CD4-positive, CD25-positive, alpha-beta regulatory T cell (primary cell): ENCODE measurements at regions not wholly inside any gene's neighbourhood (a gene's known extent, or its start where the extent isn't known, plus 50 kb on each side); places are given as distances from the start of the nearest gene placed in this dataset.
"Not testable (repeated sequence)": the region's sequence is repeated elsewhere in the genome, so short reads cannot be mapped to it uniquely, and the experiment has no call there.

ENCODE experiments used
- ATAC-seq, 2 donors: fragments of 150-1000 bp; cut with Tn5 transposase; one replicate each; pipeline ENCODE4 v1.10.0; 2021; ENCODE audit warnings: low read depth in 2 of 2, moderate number of reproducible peaks in 2 of 2, moderate library complexity in 1 of 2
- DNase-seq, 3 donors: peaks; one replicate each; pipeline versions ENCODE4 v3.0.0 to v3.0.0-alpha.2; 2012 to 2022; ENCODE audit warnings: mixed read lengths in 1 of 3
- H3K27ac ChIP-seq: one replicate; pipeline ENCODE4 v1.7.0; 2013; ENCODE audit warnings: mild to moderate bottlenecking, low read length; ENCODE audit not compliant: insufficient read depth, poor library complexity, severe bottlenecking
- H3K27me3 ChIP-seq: one replicate; pipeline ENCODE4 v1.7.0; 2013; ENCODE audit warnings: low read length; ENCODE audit not compliant: control insufficient read depth, insufficient read depth
- H3K36me3 ChIP-seq: one replicate; pipeline ENCODE4 v1.7.0; 2013; ENCODE audit warnings: mild to moderate bottlenecking, low read length, moderate library complexity; ENCODE audit not compliant: control insufficient read depth, insufficient read depth
- H3K4me1 ChIP-seq: 2 replicates; pipeline ENCODE4 v1.7.0; 2013; ENCODE audit warnings: mild to moderate bottlenecking, low read length; ENCODE audit not compliant: insufficient read depth, control insufficient read depth, poor library complexity, severe bottlenecking
- H3K4me3 ChIP-seq: one replicate; pipeline ENCODE4 v1.7.0; 2013; ENCODE audit warnings: low read depth, mild to moderate bottlenecking, low read length, moderate library complexity
- H3K9me3 ChIP-seq, 2 experiments: 1 replicate in 1 of 2; 2 replicates in 1 of 2; pipeline ENCODE4 v1.7.0; 2013; ENCODE audit warnings: low read length in 2 of 2, mild to moderate bottlenecking in 1 of 2, moderate library complexity in 1 of 2; ENCODE audit not compliant: control insufficient read depth in 2 of 2
- H3K27ac Mint-ChIP-seq, 3 donors: one replicate each; pipeline ENCODE4 v1.8.0; 2020 to 2022; ENCODE audit warnings: mild to moderate bottlenecking in 3 of 3, mixed read lengths in 3 of 3, moderate library complexity in 2 of 3
- H3K27me3 Mint-ChIP-seq: one replicate; pipeline ENCODE4 v1.8.0; 2022; ENCODE audit warnings: mild to moderate bottlenecking, mixed read lengths
- H3K36me3 Mint-ChIP-seq: one replicate; pipeline ENCODE4 v1.8.0; 2020; ENCODE audit warnings: mixed read lengths
- H3K4me1 Mint-ChIP-seq, 4 donors: one replicate each; pipeline ENCODE4 v1.8.0; 2020 to 2022; ENCODE audit warnings: mixed read lengths in 4 of 4, mild to moderate bottlenecking in 1 of 4
- H3K4me3 Mint-ChIP-seq, 4 donors: one replicate each; pipeline ENCODE4 v1.8.0; 2020 to 2022; ENCODE audit warnings: mild to moderate bottlenecking in 4 of 4, mixed read lengths in 4 of 4, moderate library complexity in 3 of 4
- H3K9me3 Mint-ChIP-seq, 7 donors: one replicate each; pipeline ENCODE4 v1.8.0; 2020 to 2022; ENCODE audit warnings: mixed read lengths in 7 of 7, mild to moderate bottlenecking in 3 of 7, moderate library complexity in 2 of 7

- Histone ChIP-seq H3K36me3 (no peaks in the 10 kb centered on the region), H3K27ac (no peak overlapping the region), H3K9me3 (no peaks in the 10 kb centered on the region), H3K4me1 (no peaks in the 10 kb centered on the region), H3K4me3 (no peak overlapping the region), H3K27me3 (no peaks in the 10 kb centered on the region)
- H3K4me3 Mint-ChIP-seq: no peak overlapping the region
- H3K36me3 Mint-ChIP-seq: no peaks in the 10 kb centered on the region
- no peak overlapping the region for H3K27ac Mint-ChIP-seq
- ATAC-seq (no peak), DNase-seq (no peak)
- no peaks in the 10 kb centered on the region for H3K4me1 Mint-ChIP-seq
- H3K27me3 Mint-ChIP-seq: no peaks in the 10 kb centered on the region
- peaks cover 0 to 10% (median 5%) of the 10 kb centered on the region in 7 donors for H3K9me3 Mint-ChIP-seq
These were observed 931.4 kb downstream of the QKI start for GRCh38 chr6:164345806-164346496.

GRCh38 chr6:164345327-164345726, 930.8 kb downstream of the QKI start:
- peaks cover 0 to 10% (median 5%) of the 10 kb centered on the region in 7 donors for H3K9me3 Mint-ChIP-seq
- no peaks in the 10 kb centered on the region for H3K4me1 Mint-ChIP-seq
- H3K9me3 ChIP-seq: no peaks in the 10 kb centered on the region
- no peak overlapping the region for H3K4me3 ChIP-seq
- H3K27me3 ChIP-seq: no peaks in the 10 kb centered on the region
- H3K4me3 Mint-ChIP-seq: no peak overlapping the region
- no peak overlapping the region for H3K27ac ChIP-seq
- H3K27me3 Mint-ChIP-seq: no peaks in the 10 kb centered on the region
- DNase-seq (no peak), ATAC-seq (no peak)
- H3K36me3 Mint-ChIP-seq: no peaks in the 10 kb centered on the region
- no peaks in the 10 kb centered on the region for H3K36me3 ChIP-seq
- H3K27ac Mint-ChIP-seq: no peak overlapping the region
- H3K4me1 ChIP-seq: no peaks in the 10 kb centered on the region

GRCh38 chr6:164344801-164345291, 930.3 kb downstream of the QKI start:
- H3K27me3 ChIP-seq: no peaks in the 10 kb centered on the region
- no peak overlapping the region for H3K4me3 ChIP-seq
- H3K9me3 ChIP-seq: no peaks in the 10 kb centered on the region
- no peak overlapping the region for H3K4me3 Mint-ChIP-seq
- ATAC-seq (no peak), DNase-seq (no peak)
- no peaks in the 10 kb centered on the region for H3K36me3 ChIP-seq
- no peaks in the 10 kb centered on the region for H3K4me1 Mint-ChIP-seq
- H3K27ac ChIP-seq: no peak overlapping the region
- H3K27me3 Mint-ChIP-seq: no peaks in the 10 kb centered on the region
- peaks cover 0 to 10% (median 5%) of the 10 kb centered on the region in 7 donors for H3K9me3 Mint-ChIP-seq
- H3K27ac Mint-ChIP-seq: no peak overlapping the region
- no peaks in the 10 kb centered on the region for H3K36me3 Mint-ChIP-seq
- no peaks in the 10 kb centered on the region for H3K4me1 ChIP-seq

GRCh38 chr6:164339442-164339841, 924.9 kb downstream of the QKI start:
- H3K9me3 ChIP-seq, H3K27me3 Mint-ChIP-seq, H3K4me3 ChIP-seq, H3K27ac Mint-ChIP-seq, DNase-seq, H3K36me3 ChIP-seq, H3K27ac ChIP-seq, H3K4me3 Mint-ChIP-seq, H3K27me3 ChIP-seq, ATAC-seq, H3K4me1 Mint-ChIP-seq, H3K4me1 ChIP-seq, H3K36me3 Mint-ChIP-seq: not testable (repeated sequence)
- H3K9me3 Mint-ChIP-seq: peaks cover 0 to 11% (median 1%) of the 10 kb centered on the region in 7 donors

GRCh38 chr6:164337925-164338397, 923.4 kb downstream of the QKI start:
- H3K4me1 Mint-ChIP-seq: no peaks in the 10 kb centered on the region
- Histone ChIP-seq H3K4me3 (no peak overlapping the region), H3K9me3 (peaks cover 0 to 8% of the 10 kb centered on the region in 2 experiments), H3K36me3 (no peaks in the 10 kb centered on the region), H3K27me3 (no peaks in the 10 kb centered on the region), H3K4me1 (no peaks in the 10 kb centered on the region), H3K27ac (no peak overlapping the region)
- DNase-seq: no peak
- H3K27me3 Mint-ChIP-seq: no peaks in the 10 kb centered on the region
- ATAC-seq: no peak
- no peaks in the 10 kb centered on the region for H3K36me3 Mint-ChIP-seq
- peaks cover 0 to 11% (median 3%) of the 10 kb centered on the region in 7 donors for H3K9me3 Mint-ChIP-seq
- no peak overlapping the region for H3K27ac Mint-ChIP-seq
- no peak overlapping the region for H3K4me3 Mint-ChIP-seq

GRCh38 chr6:164337024-164337924, 922.8 kb downstream of the QKI start:
- Mint-ChIP-seq H3K9me3 (peaks cover 0 to 5% (median 3%) of the 10 kb centered on the region in 7 donors), H3K4me3 (no peak overlapping the region), H3K36me3 (no peaks in the 10 kb centered on the region), H3K27me3 (no peaks in the 10 kb centered on the region), H3K27ac (no peak overlapping the region), H3K4me1 (no peaks in the 10 kb centered on the region)
- Histone ChIP-seq H3K36me3 (no peaks in the 10 kb centered on the region), H3K9me3 (peaks cover 0 to 8% of the 10 kb centered on the region in 2 experiments), H3K27ac (no peak overlapping the region), H3K4me3 (no peak overlapping the region), H3K27me3 (no peaks in the 10 kb centered on the region), H3K4me1 (no peaks in the 10 kb centered on the region)
- ATAC-seq (no peak), DNase-seq (no peak)

GRCh38 chr6:164336455-164336854, 921.9 kb downstream of the QKI start:
- no peaks in the 10 kb centered on the region for H3K27me3 Mint-ChIP-seq
- ATAC-seq: no peak
- H3K27ac Mint-ChIP-seq: no peak overlapping the region

More at GRCh38 chr6:164336455-164336854, 921.9 kb downstream of the QKI start:
- Histone ChIP-seq H3K4me3 (no peak overlapping the region), H3K36me3 (no peaks in the 10 kb centered on the region), H3K27me3 (no peaks in the 10 kb centered on the region), H3K9me3 (peaks cover 0 to 8% of the 10 kb centered on the region in 2 experiments), H3K4me1 (no peaks in the 10 kb centered on the region), H3K27ac (no peak overlapping the region)
- H3K9me3 Mint-ChIP-seq: peaks cover 0 to 5% (median 3%) of the 10 kb centered on the region in 7 donors
- H3K4me3 Mint-ChIP-seq: no peak overlapping the region
- no peak for DNase-seq
- no peaks in the 10 kb centered on the region for H3K36me3 Mint-ChIP-seq
- no peaks in the 10 kb centered on the region for H3K4me1 Mint-ChIP-seq
